HepG2 (cell line): ENCODE measurements at regions not wholly inside any gene's neighbourhood (a gene's known extent, or its start where the extent isn't known, plus 50 kb on each side); places are given as distances from the start of the nearest gene placed in this dataset.

Experiments used
- ATAC-seq: fragments of 200-7000 bp; cut with Tn5 transposase; 3 replicates; pipeline ENCODE4 v1.9.1; 2020; ENCODE audit warnings: mild to moderate bottlenecking, moderate library complexity
- BruUV-seq: library from RNA; stranded (reverse); fragments of 400-500 nt; replicated peaks from 2 replicates; lab custom pipeline; 2021; lab: Mats Ljungman, UMichigan
- CTCF ChIA-PET: fragments of 300-600 bp; formaldehyde crosslinking; extraction: SDS; loops from one replicate; lab custom pipeline; 2021; ENCODE audit warnings: low total read pairs, inconsistent platforms, low intra/inter-chr PET ratio; lab: Yijun Ruan, JAX
- POLR2A ChIA-PET: fragments of 350-600 bp; sonication (Branson Sonifier 250); formaldehyde crosslinking; loops from one replicate; lab custom pipeline; 2020; ENCODE audit warnings: antibody characterized with exemption, inconsistent platforms; lab: Yijun Ruan, JAX
- DNase-seq: peaks from one replicate; pipeline ENCODE4 v3.0.0-alpha.2; 2015; ENCODE audit warnings: low spot score
- FAIRE-seq: peaks from 3 replicates; lab custom pipeline; 2011; peaks lifted over from hg19 to GRCh38; lab: Jason Lieb, UNC
- H2AFZ ChIP-seq: one replicate; pipeline ENCODE4 v1.6.1; 2011; ENCODE audit warnings: low read length, inconsistent platforms
- H3K27ac ChIP-seq: fragments of 300-600 bp; 3 replicates; pipeline ENCODE4 v1.8.0; 2011; ENCODE audit warnings: mixed run types, mild to moderate bottlenecking, mixed read lengths, low read length, inconsistent platforms; ENCODE audit not compliant: insufficient read depth; ENCODE audit errors: extremely low read length
- H3K27me3 ChIP-seq, 2 experiments: fragments of 200-600 bp in 1 of 2; 2 replicates in 1 of 2; 3 replicates in 1 of 2; pipeline versions ENCODE4 v1.6.0 to v1.8.0; 2011; ENCODE audit warnings: low read length in 2 of 2, mild to moderate bottlenecking in 2 of 2, moderate library complexity in 2 of 2, inconsistent platforms in 1 of 2; ENCODE audit not compliant: insufficient read depth in 2 of 2, control insufficient read depth in 1 of 2
- H3K36me3 ChIP-seq, 2 experiments: fragments of 200-600 bp in 1 of 2; replicated peaks in 1 of 2; 2 replicates in 1 of 2; 3 replicates in 1 of 2; pipeline versions ENCODE4 v1.5.1 to v1.8.0; 2011; ENCODE audit warnings: low read length in 2 of 2, inconsistent platforms in 1 of 2; ENCODE audit not compliant: insufficient read depth in 2 of 2, control insufficient read depth in 1 of 2
- H3K4me1 ChIP-seq: 2 replicates; pipeline ENCODE4 v1.5.1; 2012; ENCODE audit warnings: low read length, inconsistent platforms; ENCODE audit not compliant: insufficient read depth
- H3K4me2 ChIP-seq: 2 replicates; pipeline ENCODE4 v1.6.0; 2011; ENCODE audit warnings: low read depth, low read length, inconsistent platforms
- H3K4me3 ChIP-seq, 3 experiments: fragments of 200-600 bp in 1 of 3; sonication (generic), shearing (Covaris generic) in 1 of 3; replicated peaks in 1 of 3; 2 replicates each; pipeline ENCODE4 v1.5.1; 2011 to 2016; ENCODE audit warnings: low read length in 3 of 3, inconsistent platforms in 2 of 3, low read depth in 2 of 3, mild to moderate bottlenecking in 2 of 3, control low read depth in 1 of 3, mixed read lengths in 1 of 3; ENCODE audit not compliant: insufficient read depth in 1 of 3
- H3K79me2 ChIP-seq: one replicate; pipeline ENCODE4 v1.6.1; 2011; ENCODE audit warnings: low read length, inconsistent platforms; ENCODE audit not compliant: insufficient read depth
- H3K9ac ChIP-seq: 2 replicates; pipeline ENCODE4 v1.6.0; 2011; ENCODE audit warnings: mild to moderate bottlenecking, low read depth, low read length, inconsistent platforms; ENCODE audit not compliant: insufficient read depth
- H3K9me3 ChIP-seq: 2 replicates; pipeline ENCODE4 v1.5.1; 2012; ENCODE audit warnings: mild to moderate bottlenecking, low read length
- H4K20me1 ChIP-seq: 2 replicates; pipeline ENCODE4 v1.6.0; 2011; ENCODE audit warnings: inconsistent platforms, mild to moderate bottlenecking, low read length, moderate library complexity; ENCODE audit not compliant: insufficient read depth
- CBFB ChIP-seq: sonication (generic); formaldehyde crosslinking; IDR thresholded peaks from 2 replicates; pipeline ENCODE4 v1.4.0; 2020; ENCODE audit warnings: missing genetic modification reagents
- CEBPG ChIP-seq: IDR thresholded peaks from 2 replicates; pipeline ENCODE4 v1.6.1; 2016
- FOXA3 ChIP-seq: IDR thresholded peaks from 2 replicates; pipeline ENCODE4 v1.6.1; 2016; ENCODE audit warnings: missing genetic modification reagents, missing compliant biosample characterization
- GMEB1 ChIP-seq: sonication (generic); formaldehyde crosslinking; IDR thresholded peaks from 2 replicates; pipeline ENCODE4 v1.5.1; 2020; ENCODE audit warnings: missing genetic modification reagents, mild to moderate bottlenecking, borderline replicate concordance
- IKZF1 ChIP-seq: fragments of 450-650 bp; IDR thresholded peaks from 2 replicates; pipeline ENCODE4 v1.7.1; 2016
- JDP2 ChIP-seq: sonication (generic); formaldehyde crosslinking; IDR thresholded peaks from 2 replicates; pipeline ENCODE4 v1.8.1; 2022; ENCODE audit warnings: missing genetic modification reagents, borderline replicate concordance
- KMT2A ChIP-seq: sonication (generic); formaldehyde crosslinking; IDR thresholded peaks from 2 replicates; pipeline ENCODE4 v1.4.0; 2020; ENCODE audit warnings: missing genetic modification reagents
- LCORL ChIP-seq, 2 experiments: fragments of 450-650 bp in 1 of 2; sonication (generic) in 1 of 2; formaldehyde crosslinking in 1 of 2; IDR thresholded peaks; 2 replicates each; pipeline versions ENCODE4 v1.5.0 to v1.6.1; 2017 to 2020; ENCODE audit warnings: antibody characterized with exemption in 1 of 2, missing genetic modification reagents in 1 of 2
- LRRFIP1 ChIP-seq: sonication (generic); formaldehyde crosslinking; conservative IDR thresholded peaks from 2 replicates; pipeline ENCODE4 v1.4.0; 2020; ENCODE audit warnings: missing genetic modification reagents
- MAFF ChIP-seq: IDR thresholded peaks from 2 replicates; pipeline ENCODE4 v1.6.1; 2011; ENCODE audit warnings: low read depth, low read length, improper control_type of control experiment
- MED1 ChIP-seq: sonication (generic); formaldehyde crosslinking; IDR thresholded peaks from 2 replicates; pipeline ENCODE4 v1.4.0; 2020; ENCODE audit warnings: missing genetic modification reagents
- ZGPAT ChIP-seq: IDR thresholded peaks from 2 replicates; pipeline ENCODE4 v1.6.1; 2016; ENCODE audit warnings: mild to moderate bottlenecking
- ZIK1 ChIP-seq: sonication (generic); formaldehyde crosslinking; IDR thresholded peaks from 2 replicates; pipeline ENCODE4 v1.5.0; 2020; ENCODE audit warnings: mild to moderate bottlenecking, low read depth, missing genetic modification reagents, borderline replicate concordance
- ZNF337 ChIP-seq: sonication (generic); formaldehyde crosslinking; IDR thresholded peaks from 2 replicates; pipeline ENCODE4 v1.5.1; 2020; ENCODE audit warnings: missing genetic modification reagents, low read depth, mild to moderate bottlenecking, borderline replicate concordance
- ZNF746 ChIP-seq: sonication (generic); formaldehyde crosslinking; IDR thresholded peaks from 2 replicates; pipeline ENCODE4 v1.8.0; 2022; ENCODE audit warnings: mild to moderate bottlenecking, missing genetic modification reagents
- ZNF766 ChIP-seq: sonication (generic); formaldehyde crosslinking; IDR thresholded peaks from 2 replicates; pipeline ENCODE4 v1.5.0; 2020; ENCODE audit warnings: missing genetic modification reagents, borderline replicate concordance
- ZNF878 ChIP-seq: sonication (generic); formaldehyde crosslinking; IDR thresholded peaks from 2 replicates; pipeline ENCODE4 v1.8.1; 2023; ENCODE audit warnings: mild to moderate bottlenecking, missing genetic modification reagents, moderate library complexity
- whole genome bisulfite sequencing: methylation state at CpG from one replicate; pipeline ENCODE4 v1.1.6; 2017; ENCODE audit warnings: low lambda C conversion rate; 5-methylcytosine and 5-hydroxymethylcytosine counted together
- in situ Hi-C: cut with HindIII; loops from 2 replicates; pipeline ENCODE4 v1.10.0; 2017; ENCODE audit warnings: low pct_unique_long_range_greater_than_20kb; ENCODE audit not compliant: extremely low pct_ligation_motif_present
- intact Hi-C: fragments of 100-400 bp; cut with micrococcal nuclease; formaldehyde crosslinking; loops from one replicate; pipeline ENCODE4 v1.10.0; 2022; ENCODE audit not compliant: unreplicated experiment

- TF ChIP-seq FOXA3 (CRISPR knock-in tag) (peak; percentile 71), CEBPG (no peak), GMEB1 (CRISPR knock-in tag) (no peak), IKZF1 (no peak), ZIK1 (CRISPR knock-in tag) (no peak), MAFF (0 out of 2 replicates have a peak, but pooled peaks have one; percentile 5)
Measured at GRCh38 chr6:139695361-139695760, 320.9 kb upstream of the CITED2 start (continued).

- POLR2A ChIA-PET = no interaction called here
- Histone ChIP-seq H3K9ac (no peak overlapping the region), H3K4me3 (no peak overlapping the region), H3K4me1 (no peaks in the 10 kb centered on the region), H3K36me3 (no peaks in the 10 kb centered on the region), H3K9me3 (no peaks in the 10 kb centered on the region), H3K27ac (no peak overlapping the region), H3K4me2 (no peak overlapping the region), H3K79me2 (no peaks in the 10 kb centered on the region), H4K20me1 (no peaks in the 10 kb centered on the region), H2AFZ (no peak overlapping the region), H3K27me3 (no peaks in the 10 kb centered on the region)
- in situ Hi-C loops (no loop called here), intact Hi-C loops (no loop called here)
- no peak for ATAC-seq
- BruUV-seq = no TSS peak
- DNase-seq = no peak
- CTCF ChIA-PET = no interaction called here
- FAIRE-seq = no peak
- 0% methylated on average over 1 of the region's 1 CpG for WGBS
- TF ChIP-seq LCORL (IDR thresholded peaks at IDR 0.05) = no peak
- no peak for TF ChIP-seq LCORL (CRISPR knock-in tag; IDR thresholded peaks at IDR 0.05)
- TF ChIP-seq MED1 (CRISPR knock-in tag) = no peak
- no peak for TF ChIP-seq ZNF746 (CRISPR knock-in tag)
- no peak for TF ChIP-seq ZNF337 (CRISPR knock-in tag)
- no peak for TF ChIP-seq KMT2A (CRISPR knock-in tag)
- TF ChIP-seq CBFB (CRISPR knock-in tag) = no peak
- no peak for TF ChIP-seq ZNF878
- no peak for TF ChIP-seq ZNF766 (CRISPR knock-in tag)
- no peak for TF ChIP-seq LRRFIP1
- no peak for TF ChIP-seq JDP2 (CRISPR knock-in tag)
- no peak for TF ChIP-seq ZGPAT
Measured at GRCh38 chr6:139693735-139694134, 319.3 kb upstream of the CITED2 start.
